Osteoblast (primary cell): ENCODE measurements at regions not wholly inside any gene's neighbourhood (a gene's known extent, or its start where the extent isn't known, plus 50 kb on each side); places are given as distances from the start of the nearest gene placed in this dataset.

Experiments
- DNase-seq: peaks from one replicate; pipeline ENCODE4 v3.0.0; 2011; ENCODE audit warnings: low spot score, mixed read lengths; ENCODE audit not compliant: insufficient read length; ENCODE audit errors: missing footprints
- H2AFZ ChIP-seq: 2 replicates; pipeline ENCODE4 v1.6.0; 2011; ENCODE audit warnings: mild to moderate bottlenecking, low read length
- H3K27ac ChIP-seq: 2 replicates; pipeline ENCODE4 v1.5.1; 2011; ENCODE audit warnings: mild to moderate bottlenecking, low read depth, low read length, moderate library complexity
- H3K27me3 ChIP-seq: 2 replicates; pipeline ENCODE4 v1.6.0; 2012; ENCODE audit warnings: mild to moderate bottlenecking, control low read depth, inconsistent platforms, low read length, moderate library complexity; ENCODE audit not compliant: insufficient read depth
- H3K36me3 ChIP-seq: 2 replicates; pipeline ENCODE4 v1.5.1; 2011; ENCODE audit warnings: mild to moderate bottlenecking, low read length, control low read depth, moderate library complexity; ENCODE audit not compliant: insufficient read depth
- H3K4me1 ChIP-seq: 2 replicates; pipeline ENCODE4 v1.5.1; 2011; ENCODE audit warnings: mild to moderate bottlenecking, low read length, control low read depth, moderate library complexity; ENCODE audit not compliant: insufficient read depth
- H3K4me2 ChIP-seq: 2 replicates; pipeline ENCODE4 v1.6.0; 2011; ENCODE audit warnings: mild to moderate bottlenecking, low read length; ENCODE audit not compliant: insufficient read depth
- H3K4me3 ChIP-seq: fragments of 200-600 bp; sonication (generic); 3 replicates; pipeline ENCODE4 v1.5.1; 2012; ENCODE audit warnings: mild to moderate bottlenecking, low read length, inconsistent platforms; ENCODE audit not compliant: insufficient read depth
- H3K79me2 ChIP-seq: 2 replicates; pipeline ENCODE4 v1.6.0; 2012; ENCODE audit warnings: mild to moderate bottlenecking, low read length, control low read depth, inconsistent platforms; ENCODE audit not compliant: insufficient read depth
- H3K9me3 ChIP-seq: 2 replicates; pipeline ENCODE4 v1.5.1; 2011; ENCODE audit warnings: low read depth, low read length, control low read depth
- H4K20me1 ChIP-seq: 2 replicates; pipeline ENCODE4 v1.6.0; 2012; ENCODE audit warnings: mild to moderate bottlenecking, low read length, control low read depth; ENCODE audit not compliant: insufficient read depth
- TF ChIP-seq, protein P1 (sequence below): IDR thresholded peaks from 2 replicates; pipeline ENCODE4 v1.5.1; 2011; ENCODE audit warnings: mild to moderate bottlenecking, low read depth, low read length, moderate library complexity; ENCODE audit errors: extremely low read depth

DNA sequence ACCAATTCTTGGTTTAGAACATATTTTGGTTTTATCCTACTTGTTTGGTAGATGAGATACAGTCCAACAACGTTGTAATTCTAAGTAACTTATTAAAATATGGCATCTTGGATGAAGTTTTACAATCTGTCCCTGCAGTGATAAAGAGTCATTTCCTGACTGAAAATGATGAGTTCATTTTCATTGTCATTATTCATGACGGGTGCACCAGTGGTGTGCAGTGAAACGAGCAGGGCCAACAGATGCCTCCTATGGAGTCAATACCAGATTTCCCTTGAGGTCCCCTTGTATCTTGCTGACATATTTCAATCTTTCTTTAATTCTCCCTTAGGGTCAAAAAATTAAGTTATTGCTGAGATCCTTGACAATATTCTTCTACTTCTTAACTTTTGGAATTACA lies 438.5 kb downstream of the LRIG3 start:
- no peak overlapping the region for H3K4me2 ChIP-seq
- no peaks in the 10 kb centered on the region for H3K36me3 ChIP-seq
- DNase-seq: peak; percentile 27
- no peaks in the 10 kb centered on the region for H3K27me3 ChIP-seq
- H4K20me1 ChIP-seq: no peaks in the 10 kb centered on the region
- H3K4me1 ChIP-seq: peaks cover 20% of the 10 kb centered on the region
- H3K4me3 ChIP-seq: no peak overlapping the region
- H2AFZ ChIP-seq: peak overlapping the region; percentile 71
- no peaks in the 10 kb centered on the region for H3K9me3 ChIP-seq
- H3K27ac ChIP-seq: no peak overlapping the region
- H3K79me2 ChIP-seq: no peaks in the 10 kb centered on the region
- TF ChIP-seq, protein P1, sequence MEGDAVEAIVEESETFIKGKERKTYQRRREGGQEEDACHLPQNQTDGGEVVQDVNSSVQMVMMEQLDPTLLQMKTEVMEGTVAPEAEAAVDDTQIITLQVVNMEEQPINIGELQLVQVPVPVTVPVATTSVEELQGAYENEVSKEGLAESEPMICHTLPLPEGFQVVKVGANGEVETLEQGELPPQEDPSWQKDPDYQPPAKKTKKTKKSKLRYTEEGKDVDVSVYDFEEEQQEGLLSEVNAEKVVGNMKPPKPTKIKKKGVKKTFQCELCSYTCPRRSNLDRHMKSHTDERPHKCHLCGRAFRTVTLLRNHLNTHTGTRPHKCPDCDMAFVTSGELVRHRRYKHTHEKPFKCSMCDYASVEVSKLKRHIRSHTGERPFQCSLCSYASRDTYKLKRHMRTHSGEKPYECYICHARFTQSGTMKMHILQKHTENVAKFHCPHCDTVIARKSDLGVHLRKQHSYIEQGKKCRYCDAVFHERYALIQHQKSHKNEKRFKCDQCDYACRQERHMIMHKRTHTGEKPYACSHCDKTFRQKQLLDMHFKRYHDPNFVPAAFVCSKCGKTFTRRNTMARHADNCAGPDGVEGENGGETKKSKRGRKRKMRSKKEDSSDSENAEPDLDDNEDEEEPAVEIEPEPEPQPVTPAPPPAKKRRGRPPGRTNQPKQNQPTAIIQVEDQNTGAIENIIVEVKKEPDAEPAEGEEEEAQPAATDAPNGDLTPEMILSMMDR: no peak

DNA sequence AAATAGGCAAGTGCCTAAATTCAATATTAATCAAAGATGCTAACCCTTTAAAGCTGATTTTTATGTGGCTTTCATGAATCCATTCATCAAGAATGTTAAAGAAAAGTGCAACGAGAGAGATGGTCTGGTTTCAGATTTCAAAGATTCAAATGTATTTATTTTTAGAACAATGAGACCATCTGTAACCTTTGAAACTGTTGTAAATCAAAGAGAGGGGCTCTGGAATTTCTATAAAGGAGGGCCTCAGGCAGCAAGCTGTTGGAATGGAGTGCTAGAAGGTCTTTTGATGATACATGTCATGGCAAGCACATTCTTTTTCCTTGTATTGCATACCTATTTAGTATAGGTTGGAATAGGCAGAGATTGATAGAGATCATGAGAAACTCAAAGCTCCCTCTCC lies 433.0 kb downstream of the LRIG3 start:
- H3K9me3 ChIP-seq: no peaks in the 10 kb centered on the region
- H3K27ac ChIP-seq: peak overlapping the region; percentile 88

DNA sequence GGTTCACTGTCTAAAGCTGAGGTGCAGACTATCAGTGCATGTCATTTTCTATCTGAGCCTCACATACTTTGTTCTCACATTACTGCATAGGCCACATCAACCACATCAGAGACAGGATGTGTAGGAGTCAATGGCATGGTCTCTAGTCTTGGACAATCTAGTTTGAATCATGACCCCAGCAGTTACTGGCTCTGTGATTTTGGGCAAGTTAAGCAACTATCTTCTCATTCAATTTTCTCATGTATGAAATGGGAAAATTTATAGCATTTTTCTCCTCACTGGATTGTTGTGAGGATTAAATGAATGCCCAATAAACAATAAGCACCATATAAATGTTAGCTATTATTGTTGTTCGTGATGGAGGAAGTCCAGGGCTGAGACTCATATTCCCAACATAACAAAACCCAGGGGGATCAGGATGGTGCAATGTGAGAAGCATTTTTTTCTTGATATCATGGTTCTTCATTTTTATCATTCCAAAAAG lies 432.6 kb downstream of the LRIG3 start:
- H3K79me2 ChIP-seq: no peaks in the 10 kb centered on the region
- no peak overlapping the region for H3K4me3 ChIP-seq
- H3K27me3 ChIP-seq: no peaks in the 10 kb centered on the region
- H2AFZ ChIP-seq: no peak overlapping the region
- no peak for DNase-seq
- H3K27ac ChIP-seq: peak overlapping the region; percentile 88
- peak overlapping the region; percentile 0 for H3K4me2 ChIP-seq
- H4K20me1 ChIP-seq: no peaks in the 10 kb centered on the region
- TF ChIP-seq, protein P1: no peak
- no peaks in the 10 kb centered on the region for H3K36me3 ChIP-seq
- H3K4me1 ChIP-seq: peaks cover 43% of the 10 kb centered on the region
- H3K9me3 ChIP-seq: no peaks in the 10 kb centered on the region

More for the DNA sequence above, 433.0 kb downstream of the LRIG3 start:
- no peaks in the 10 kb centered on the region for H3K79me2 ChIP-seq
- no peak overlapping the region for H2AFZ ChIP-seq
- H3K4me2 ChIP-seq: peak overlapping the region; percentile 0
- peaks cover 43% of the 10 kb centered on the region for H3K4me1 ChIP-seq
- DNase-seq: no peak
- no peak overlapping the region for H3K4me3 ChIP-seq
- H3K36me3 ChIP-seq: no peaks in the 10 kb centered on the region
- no peaks in the 10 kb centered on the region for H3K27me3 ChIP-seq
- H4K20me1 ChIP-seq: no peaks in the 10 kb centered on the region
- TF ChIP-seq, protein P1: no peak

DNA sequence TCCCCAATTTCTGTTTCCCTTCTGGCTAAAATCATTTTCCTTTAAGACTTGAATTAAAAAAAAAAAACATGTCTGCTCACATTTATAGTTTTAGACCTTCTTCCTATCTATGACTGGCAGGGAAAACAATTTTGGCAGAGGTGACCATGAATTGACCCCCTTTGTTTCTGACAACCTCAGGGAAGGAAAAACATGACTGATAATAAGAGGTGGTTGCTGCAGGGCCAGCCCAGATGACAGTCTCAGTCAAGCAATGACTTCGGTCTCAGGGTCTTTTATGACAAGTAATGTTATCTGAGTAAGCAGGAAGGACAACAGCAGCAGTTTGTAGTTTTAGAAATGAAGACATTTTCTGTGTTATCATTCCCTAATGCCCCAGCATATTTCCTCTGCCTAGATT lies 430.9 kb downstream of the LRIG3 start:
- no peaks in the 10 kb centered on the region for H3K36me3 ChIP-seq
- H3K4me1 ChIP-seq: peaks cover 34% of the 10 kb centered on the region
- H3K79me2 ChIP-seq: no peaks in the 10 kb centered on the region
- no peak overlapping the region for H3K4me3 ChIP-seq
- H3K27me3 ChIP-seq: no peaks in the 10 kb centered on the region
- DNase-seq: no peak
- no peaks in the 10 kb centered on the region for H3K9me3 ChIP-seq
- peak overlapping the region; percentile 30 for H2AFZ ChIP-seq
- H3K4me2 ChIP-seq: no peak overlapping the region
- peak overlapping the region; percentile 88 for H3K27ac ChIP-seq
- TF ChIP-seq, protein P1: no peak
- no peaks in the 10 kb centered on the region for H4K20me1 ChIP-seq
